GM21723 (cell line): ENCODE measurements at regions not wholly inside any gene's neighbourhood (a gene's known extent, or its start where the extent isn't known, plus 50 kb on each side); places are given as distances from the start of the nearest gene placed in this dataset.

Experiments
- ATAC-seq: cut with Tn5 transposase; IDR thresholded peaks from one replicate; pipeline ENCODE4 v1.9.1; 2021; ENCODE audit warnings: mild to moderate bottlenecking, moderate library complexity; ENCODE audit not compliant: unreplicated experiment

DNA sequence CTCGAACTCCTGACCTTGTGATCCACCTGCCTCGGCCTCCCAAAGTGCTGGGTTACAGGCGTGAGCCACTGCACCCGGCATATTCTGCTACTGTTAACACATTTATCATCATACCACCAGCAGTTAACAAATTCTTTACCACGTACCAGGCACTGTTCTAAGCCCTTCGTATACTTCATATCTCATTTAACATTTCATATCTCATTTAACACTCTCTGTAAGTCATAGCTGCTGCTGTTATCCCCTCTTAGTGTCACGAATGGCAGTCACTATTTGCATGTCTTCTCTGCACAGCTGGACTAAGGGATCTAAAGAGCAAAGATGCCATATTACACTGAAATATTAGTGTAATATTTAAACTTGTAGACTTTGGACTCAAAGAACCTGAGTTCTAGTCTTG is 462.5 kb upstream of the DAB1 start:
- ATAC-seq: no peak

DNA sequence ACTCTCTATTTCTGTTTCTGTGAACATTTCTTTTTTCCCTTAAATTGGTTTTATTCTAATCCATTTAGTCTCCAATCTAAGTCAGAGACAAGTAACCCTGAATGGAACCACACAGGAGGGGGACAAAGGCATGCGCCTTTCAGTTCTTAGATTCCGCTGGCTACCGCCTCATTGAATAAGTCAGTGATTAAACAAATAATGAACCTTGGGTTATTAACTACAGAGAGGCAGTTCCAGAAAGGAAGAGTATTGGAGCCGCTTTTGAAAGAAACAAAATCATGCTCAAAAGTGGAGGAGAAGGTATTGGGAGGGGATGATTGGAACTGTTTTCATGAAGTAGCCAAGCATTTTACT is 459.8 kb upstream of the DAB1 start:
- no peak for ATAC-seq

DNA sequence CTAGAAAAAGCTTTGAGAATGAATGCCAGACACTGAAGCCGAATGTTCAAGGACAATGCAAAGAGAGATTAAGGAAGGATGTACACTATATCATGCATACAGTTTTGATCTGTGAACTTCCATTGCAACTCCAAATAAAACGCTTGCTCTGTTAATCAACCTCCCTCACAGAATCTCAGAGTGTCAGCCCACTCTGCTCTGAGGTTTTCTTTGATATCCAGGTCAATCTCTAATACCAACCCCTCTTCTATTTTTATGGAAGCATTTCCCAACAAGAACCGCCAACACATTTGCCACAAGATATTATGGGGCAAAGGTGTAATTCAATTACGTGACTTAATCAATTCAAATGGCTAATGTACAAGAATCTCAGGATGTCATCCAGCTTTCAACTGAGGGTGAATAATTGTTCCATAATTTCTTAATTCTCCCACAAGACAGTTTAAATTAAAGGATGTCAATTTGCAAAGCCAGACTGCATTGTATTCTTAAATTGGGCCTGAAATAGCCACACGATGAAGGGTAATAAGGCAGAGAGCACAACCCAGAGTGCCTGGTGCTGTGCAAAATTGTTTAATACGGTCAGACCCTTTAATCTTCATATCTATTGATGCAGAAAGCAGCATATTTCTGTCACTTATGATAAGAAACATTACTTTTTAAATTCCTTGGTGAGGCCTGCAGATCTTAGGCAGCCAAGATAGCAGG is 459.2 kb upstream of the DAB1 start:
- no peak for ATAC-seq

DNA sequence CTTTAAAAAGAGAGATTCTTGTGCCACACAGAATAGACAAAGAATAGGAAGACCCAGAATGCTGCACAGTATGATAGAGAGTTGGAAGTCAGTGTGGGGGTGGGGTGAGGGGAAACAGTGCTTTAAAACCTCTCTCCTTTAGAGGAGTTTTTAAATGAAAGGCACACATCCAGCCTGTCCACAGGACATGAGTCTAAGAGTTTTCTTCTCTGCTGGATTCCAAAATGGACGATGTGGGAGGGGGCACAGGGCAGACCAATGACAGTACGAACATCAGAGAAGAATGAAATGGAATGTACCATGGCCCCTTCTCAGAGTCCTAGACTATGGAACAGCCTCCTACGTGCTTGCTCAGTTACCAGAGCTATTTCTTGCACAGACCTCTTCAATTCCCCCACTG is 458.2 kb upstream of the DAB1 start:
- ATAC-seq: no peak

DNA sequence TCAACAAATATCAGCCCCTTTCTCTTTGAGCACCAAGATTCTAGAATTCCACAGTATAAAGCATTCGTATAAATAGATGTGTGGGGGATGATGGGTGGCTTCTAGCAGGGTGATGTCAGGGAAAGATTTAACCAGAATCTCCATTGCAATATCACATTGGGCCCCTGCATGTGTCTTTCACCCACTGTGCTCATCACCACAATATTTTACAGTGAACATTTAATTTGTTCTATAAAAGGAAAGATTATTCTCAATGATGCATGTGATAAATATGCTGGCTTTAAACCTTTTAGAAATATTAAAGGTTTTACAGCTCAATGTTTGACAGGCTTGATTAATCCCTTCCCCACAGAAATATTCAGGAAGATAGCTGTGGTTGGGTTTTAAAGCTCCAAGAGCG is 457.8 kb upstream of the DAB1 start:
- no peak for ATAC-seq

DNA sequence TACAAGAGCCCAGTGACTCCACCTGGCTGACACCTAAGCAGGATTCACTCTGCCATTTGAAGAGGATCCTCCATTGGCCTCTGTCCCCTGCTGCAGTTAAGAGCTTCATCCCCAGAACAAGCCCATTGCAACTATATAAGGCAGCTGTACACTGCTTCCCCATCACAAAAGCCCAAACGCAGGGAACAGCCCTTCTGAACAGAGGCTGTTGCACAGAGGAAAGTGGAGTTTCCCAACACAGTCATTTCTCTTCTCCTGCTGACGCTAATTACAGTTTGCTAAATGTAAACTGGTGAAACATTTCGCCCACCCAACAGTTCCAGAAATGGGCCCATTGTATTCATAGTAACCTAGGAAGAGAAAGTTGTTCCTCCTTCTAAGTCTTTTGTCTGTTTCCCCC is 455.8 kb upstream of the DAB1 start:
- ATAC-seq: no peak

DNA sequence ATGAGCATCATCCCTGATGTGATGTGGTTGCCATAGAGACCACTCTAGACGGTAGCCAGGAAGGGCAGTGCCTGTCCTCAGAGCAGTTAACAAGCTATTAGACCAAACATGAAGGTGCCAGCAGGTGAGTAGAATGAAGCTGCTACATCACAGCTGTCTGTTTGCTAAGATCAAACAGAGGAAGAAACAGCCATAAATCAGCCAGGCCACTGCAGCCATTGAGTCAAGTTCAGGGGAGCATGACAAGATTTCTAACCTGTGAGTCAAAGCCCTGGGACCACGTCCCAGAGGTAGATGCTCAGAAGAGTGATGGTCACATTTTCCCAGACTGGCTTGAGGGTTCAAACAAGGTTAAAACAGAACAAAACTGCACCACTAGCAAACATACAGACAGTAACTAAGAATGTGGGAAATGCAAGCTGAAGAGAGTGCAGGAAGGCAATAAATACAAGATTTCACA is 450.6 kb upstream of the DAB1 start:
- ATAC-seq: no peak

DNA sequence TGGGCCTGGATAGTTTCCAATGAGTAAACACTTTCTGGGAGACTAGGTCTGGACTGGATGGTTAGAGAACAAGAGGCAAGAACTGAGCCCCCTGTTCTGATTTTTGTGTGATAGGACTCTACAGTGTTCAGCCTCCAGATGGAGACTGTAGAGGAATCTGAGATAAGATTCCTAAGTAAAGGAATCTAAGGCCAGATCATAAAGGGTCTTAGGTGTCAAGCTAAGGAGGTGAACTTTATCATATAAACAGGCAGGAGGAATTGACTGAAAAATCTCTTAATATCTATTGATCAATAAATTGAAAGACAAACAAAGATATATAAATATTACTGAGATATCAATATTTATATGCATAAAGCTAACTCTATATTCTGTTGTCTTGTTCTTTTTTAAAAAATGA is 449.1 kb upstream of the DAB1 start:
- ATAC-seq: no peak

DNA sequence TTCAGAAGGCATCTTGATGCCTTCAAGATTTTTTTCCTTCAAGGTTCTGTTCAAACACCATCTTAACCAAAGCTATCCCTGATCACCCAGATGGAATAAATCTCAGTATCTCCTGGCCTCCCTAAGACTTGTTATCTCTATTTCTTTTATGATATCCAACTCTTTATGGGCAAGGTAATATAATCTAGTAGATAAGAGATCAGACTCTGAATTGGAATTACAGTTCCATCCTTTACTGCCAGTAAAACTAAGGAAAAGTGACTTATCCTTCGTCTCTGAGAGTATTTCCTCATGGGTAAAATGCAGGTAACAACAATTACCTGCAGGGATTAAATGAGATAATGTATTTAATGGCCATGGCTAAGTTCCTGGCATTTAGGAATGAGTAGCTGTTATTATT is 445.0 kb upstream of the DAB1 start:
- ATAC-seq: no peak

DNA sequence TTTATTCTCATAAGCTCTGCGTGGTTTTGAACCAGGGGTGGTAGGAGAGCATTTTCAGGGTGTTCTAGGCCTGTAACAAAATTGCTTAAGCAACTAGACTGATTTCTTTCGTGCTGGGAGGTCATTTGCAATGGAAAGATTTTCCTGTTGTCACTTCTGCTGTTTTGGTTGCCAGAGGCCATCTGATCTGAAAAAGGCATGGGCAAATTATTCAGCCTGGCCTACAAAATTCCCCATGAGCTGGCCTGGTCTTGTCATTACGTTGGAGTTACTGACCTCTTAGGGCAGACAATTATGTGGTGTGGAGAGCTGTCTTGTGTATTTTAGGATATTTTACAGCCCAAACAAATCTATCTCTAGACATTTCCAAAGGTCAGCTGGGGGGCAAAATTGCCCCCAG is 444.4 kb upstream of the DAB1 start:
- ATAC-seq: no peak

DNA sequence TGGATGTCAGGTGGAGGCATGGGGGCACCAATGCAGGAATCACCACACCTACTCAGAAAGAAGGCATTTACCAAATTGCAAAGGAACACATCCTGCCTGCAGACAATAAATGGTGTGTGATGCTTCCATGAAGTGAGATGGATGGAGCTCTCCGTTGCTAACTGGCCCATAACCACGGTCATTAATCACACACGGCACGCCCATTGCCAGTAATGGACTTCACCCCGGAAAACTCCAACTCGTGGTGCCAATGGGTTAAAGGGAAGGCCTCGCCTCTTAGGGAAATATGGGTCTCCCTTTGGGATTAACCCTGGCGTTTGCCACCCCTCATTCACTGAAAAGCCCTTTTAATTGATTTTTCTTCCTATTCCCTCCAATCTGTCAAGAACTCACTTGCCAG is 443.1 kb upstream of the DAB1 start:
- ATAC-seq: no peak

DNA sequence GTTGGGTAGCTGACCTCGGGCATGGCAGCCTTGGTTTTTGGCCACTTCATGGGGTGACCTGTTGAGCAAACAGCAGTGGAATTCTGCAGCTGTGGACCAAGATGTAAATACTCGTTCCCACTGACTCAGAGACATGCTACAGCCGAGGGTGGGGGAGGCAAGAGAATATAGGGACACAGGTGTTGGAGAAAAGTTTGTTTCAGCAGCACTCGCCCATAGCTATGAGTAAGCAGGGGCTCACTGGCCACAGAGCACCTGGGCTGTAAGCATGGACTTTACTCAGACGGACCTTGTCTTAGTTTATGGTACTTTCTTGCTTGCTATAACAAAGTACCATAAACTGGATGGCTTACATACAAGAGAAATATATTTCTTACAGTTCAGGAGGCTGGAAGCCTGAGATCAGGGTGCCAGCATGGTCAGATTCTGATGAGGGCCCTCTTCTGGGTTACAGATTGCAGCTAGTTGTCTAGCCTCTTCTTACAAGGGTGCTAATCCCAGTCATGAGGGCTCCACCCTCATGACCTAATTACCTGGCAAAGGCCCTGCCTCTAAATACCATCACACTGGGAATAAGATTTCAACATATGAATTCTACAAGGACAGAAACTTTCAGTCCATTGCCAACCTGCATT is 437.2 kb upstream of the DAB1 start:
- ATAC-seq: no peak

DNA sequence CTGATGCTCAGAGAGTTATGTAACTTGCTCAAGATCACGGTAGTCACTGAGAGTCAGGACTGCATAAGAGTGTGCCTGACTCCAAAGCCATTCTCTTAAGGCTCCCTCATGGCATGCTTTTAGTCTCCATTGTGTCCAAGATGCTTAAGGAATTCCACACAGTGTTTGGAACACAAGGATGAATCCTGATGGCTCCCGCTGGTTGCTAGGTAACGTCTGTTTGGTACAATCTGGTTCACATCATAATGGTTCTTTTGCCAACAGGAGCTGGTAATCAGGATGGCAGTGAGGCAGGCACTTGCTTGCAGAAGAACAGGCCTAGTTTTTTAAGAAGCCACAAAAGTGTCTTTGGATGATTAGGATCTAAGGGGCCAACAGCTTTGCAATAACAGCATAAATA is 436.5 kb upstream of the DAB1 start:
- no peak for ATAC-seq

DNA sequence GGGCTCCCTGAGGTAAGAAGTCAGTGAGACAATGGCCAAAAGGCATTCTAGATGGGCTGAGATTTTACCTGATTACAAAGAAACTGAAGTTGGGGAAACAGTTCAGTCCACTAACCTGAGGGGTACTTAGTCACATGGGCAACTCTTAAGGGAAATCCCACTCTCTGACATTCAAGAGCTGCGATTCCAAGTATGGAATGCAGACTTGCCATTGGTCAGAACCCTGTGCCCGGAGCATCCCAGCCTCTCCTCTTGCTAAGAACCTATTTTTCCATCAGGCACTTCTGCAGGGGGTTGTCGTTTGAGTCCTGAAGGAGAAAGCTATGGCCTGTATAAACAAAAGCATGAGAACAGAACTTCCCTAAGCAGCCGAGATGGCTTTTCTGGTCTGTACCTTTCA is 434.9 kb upstream of the DAB1 start:
- no peak for ATAC-seq

DNA sequence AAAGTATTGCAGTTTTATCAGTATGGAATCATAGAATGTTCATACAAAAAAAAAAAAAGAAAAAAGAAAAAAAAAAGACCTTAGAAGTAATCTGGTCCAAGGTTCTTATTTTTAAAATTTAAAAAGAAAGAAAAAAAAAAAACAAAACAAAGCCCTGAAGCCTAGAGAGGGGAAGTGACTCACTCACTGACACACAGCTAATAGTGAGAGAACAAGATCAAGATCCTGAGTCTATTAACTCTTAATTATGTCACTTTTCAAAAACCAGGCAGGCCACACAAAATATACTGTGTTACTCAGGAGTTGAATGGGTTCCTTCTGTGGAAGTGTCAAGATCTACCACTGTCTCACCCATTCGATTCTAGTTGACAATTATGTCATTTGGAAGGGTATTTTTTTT is 433.9 kb upstream of the DAB1 start:
- no peak for ATAC-seq

DNA sequence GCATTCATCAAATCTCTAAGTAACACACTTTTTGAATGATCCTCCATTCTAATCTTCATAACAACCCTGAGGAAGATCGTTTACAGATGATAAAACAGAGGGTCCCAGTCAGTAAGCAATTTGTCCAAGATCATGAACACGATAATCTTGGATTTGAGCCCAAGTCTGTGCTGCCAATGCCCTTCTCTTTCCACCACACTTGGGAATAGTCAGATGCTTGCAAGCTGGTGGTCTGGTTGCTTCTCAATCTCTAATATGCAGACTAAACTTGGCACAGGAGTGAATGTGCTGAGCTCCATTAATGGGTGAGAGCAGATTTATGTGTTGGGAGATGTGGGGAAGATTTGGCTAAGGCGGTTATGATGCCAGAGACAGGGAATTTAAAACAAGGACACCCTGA is 430.6 kb upstream of the DAB1 start:
- ATAC-seq: no peak

DNA sequence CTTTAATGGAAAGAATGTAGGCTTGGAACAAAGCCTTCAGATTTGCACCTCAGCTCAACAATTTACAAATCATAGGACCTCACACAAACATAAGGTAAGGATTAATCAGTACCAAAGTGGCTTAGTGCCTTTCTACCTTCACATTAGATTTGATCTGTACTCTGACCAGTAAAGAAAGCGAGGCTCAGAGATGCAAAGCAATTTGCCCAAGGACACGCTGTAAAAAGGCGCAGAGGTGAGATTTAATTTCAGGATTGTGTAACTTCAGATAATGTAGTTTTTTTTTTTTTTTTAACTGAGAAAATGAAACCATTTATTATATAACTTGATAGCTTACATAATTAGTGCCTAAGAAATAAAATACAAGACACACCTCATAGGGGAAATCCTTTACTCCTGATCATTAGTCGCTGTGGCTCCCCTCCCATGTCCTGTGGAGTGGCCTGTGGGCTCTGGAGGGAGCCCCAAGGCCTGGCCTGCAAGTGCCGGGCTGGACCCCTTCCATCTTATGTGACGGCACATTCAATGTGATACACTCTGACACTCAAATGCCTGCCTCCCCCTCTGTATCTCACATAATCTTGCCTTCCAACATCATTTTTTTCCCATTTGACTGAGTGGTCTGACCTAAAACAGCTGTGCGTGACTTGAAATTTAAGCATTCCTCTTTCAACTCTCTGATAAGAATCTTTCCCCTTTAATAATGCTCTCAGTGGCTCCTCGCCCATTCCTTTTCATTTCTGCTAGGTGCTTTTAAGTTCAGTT is 426.5 kb upstream of the DAB1 start:
- no peak for ATAC-seq

DNA sequence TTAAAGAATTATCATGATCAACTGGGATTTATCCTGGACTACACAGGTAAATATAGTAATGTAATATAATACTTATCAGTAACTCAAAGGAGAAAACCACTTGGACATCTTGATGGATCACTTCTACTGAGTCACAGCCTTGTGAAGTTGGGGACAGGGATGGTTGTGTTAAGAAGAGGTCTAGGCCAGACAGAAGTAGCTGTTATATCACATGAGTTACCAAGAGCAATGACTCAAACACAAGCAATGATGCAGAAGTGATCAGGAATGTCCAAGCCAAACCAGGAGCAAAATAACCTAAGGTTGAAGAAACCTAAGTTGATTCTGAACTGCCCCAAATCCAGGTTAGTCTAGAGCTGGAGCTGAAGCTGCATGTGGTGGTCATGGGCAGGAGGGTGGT is 424.5 kb upstream of the DAB1 start:
- ATAC-seq: no peak

DNA sequence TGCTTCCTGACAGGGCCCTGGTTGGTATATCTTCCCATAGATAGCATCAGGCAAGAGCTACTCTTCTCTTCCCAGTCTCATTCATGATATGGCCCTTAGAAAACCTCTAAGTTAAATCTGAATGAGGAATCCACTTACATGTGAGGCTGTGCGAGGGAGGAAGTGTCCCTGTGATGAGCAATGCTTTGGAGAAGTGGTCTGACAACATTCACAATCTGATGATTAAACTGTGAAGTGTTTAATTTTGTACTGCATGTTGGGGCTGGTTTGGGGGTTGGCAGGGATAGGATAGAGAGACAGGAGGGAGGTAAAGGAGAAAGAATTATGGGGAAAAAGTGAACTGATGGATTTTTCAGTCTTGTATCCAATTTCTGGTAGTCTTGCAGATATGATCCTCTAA is 421.2 kb upstream of the DAB1 start:
- ATAC-seq: no peak

DNA sequence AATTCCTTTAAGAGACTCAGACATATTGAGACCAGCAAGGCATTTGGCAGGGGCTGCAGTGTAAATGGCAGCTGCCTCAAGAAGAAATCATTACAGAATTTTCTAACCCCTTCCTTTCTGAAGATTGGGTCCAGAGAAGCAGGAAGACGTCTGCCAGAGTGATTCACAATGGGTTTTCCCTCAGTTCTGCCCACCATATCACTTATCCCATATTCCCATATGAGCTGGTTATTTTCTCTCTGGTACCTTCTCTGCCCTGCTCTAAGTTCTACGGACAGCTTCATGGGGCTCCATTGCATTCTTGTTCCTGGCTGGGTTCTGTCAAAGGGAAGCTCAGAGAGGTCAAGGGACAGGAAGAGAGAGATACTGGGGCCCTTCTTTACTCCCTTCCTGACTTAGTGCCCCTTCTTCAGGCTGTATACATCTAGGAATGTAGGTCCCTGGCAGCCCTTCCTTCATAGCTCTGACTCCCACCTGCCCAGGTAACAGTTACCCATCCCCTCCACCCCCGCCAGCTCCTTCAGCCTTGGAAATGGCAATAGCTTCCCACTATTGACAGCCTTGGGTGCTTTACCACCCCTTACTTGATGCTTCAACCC is 420.6 kb upstream of the DAB1 start:
- no peak for ATAC-seq

DNA sequence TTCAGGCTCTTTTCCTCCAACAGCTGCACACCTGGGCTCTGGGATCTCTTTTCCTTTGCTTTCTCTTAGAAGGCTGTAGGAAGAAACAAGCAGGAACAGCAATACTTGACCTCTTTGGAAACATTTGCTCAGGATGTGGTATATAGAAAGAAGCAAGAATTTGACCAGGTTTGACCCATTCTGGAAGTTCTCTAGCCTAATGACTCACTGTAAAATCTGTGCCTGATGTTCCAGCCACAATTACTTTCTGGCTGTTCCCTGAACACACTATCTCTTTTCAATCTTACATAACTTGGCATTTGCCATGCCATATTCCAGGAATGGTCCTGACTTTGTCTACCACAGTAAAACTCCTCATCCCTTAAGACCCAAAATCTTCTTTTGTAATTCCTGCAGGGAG is 419.9 kb upstream of the DAB1 start:
- no peak for ATAC-seq

DNA sequence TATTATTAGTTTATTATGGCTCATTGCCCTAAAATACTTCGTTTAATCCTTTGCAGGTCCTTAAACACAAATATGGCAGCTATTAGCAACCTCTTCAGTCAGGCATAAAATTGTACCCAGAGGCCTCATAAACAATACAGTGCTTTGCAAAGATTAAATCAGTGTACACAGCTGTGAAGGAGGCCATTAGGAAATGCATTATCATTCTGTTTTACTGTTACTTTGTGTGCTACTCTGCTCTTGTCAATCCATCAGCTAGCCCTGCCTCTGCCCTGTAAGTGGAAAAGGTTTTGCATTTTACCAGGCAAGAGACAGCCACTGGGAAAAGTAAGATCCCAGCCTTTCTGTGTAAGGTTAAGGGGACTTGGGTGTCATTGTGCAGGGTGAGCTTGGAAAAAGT is 415.7 kb upstream of the DAB1 start:
- no peak for ATAC-seq
